Breast epithelium (tissue), 3 donors: ENCODE measurements at regions not wholly inside any gene's neighbourhood (a gene's known extent, or its start where the extent isn't known, plus 50 kb on each side); places are given as distances from the start of the nearest gene placed in this dataset.

Experiments
- POLR2A ChIP-seq: fragments of 450-650 bp; IDR thresholded peaks from one replicate; pipeline ENCODE4 v1.6.1; 2016; ENCODE audit warnings: antibody characterized with exemption, mild to moderate bottlenecking, moderate library complexity
- POLR2AphosphoS5 ChIP-seq, 3 donors: sonication (generic); formaldehyde crosslinking; IDR thresholded peaks; one replicate each; pipeline ENCODE4 v1.6.1; 2017; ENCODE audit warnings: antibody characterized with exemption in 3 of 3
- TF ChIP-seq, protein P1 (sequence below), 3 donors: fragments of 450-650 bp; IDR thresholded peaks; one replicate each; pipeline ENCODE4 v1.5.1; 2016 to 2017; ENCODE audit warnings: antibody characterized with exemption in 3 of 3, mild to moderate bottlenecking in 3 of 3, moderate library complexity in 3 of 3

DNA sequence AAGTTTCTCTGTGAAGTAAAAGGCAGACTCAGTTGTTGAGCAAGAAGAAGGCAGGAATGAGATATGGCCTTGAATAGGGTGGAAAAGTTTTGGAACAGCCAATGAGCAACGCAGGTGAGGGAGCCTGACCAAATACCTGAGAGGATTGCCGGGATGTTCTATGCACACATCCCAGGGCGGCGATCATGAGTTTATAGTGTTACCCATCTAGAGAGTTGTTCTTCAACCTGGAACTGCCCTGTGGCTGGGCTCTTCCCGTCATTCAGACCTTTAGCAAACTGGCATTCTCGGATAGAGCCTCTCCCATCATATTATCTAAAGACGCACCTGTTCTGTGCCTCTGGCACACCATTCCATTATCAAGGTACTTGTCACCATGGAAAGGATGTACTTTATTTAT, 103.0 kb upstream of the KIF5B start:
- TF ChIP-seq, protein P1, sequence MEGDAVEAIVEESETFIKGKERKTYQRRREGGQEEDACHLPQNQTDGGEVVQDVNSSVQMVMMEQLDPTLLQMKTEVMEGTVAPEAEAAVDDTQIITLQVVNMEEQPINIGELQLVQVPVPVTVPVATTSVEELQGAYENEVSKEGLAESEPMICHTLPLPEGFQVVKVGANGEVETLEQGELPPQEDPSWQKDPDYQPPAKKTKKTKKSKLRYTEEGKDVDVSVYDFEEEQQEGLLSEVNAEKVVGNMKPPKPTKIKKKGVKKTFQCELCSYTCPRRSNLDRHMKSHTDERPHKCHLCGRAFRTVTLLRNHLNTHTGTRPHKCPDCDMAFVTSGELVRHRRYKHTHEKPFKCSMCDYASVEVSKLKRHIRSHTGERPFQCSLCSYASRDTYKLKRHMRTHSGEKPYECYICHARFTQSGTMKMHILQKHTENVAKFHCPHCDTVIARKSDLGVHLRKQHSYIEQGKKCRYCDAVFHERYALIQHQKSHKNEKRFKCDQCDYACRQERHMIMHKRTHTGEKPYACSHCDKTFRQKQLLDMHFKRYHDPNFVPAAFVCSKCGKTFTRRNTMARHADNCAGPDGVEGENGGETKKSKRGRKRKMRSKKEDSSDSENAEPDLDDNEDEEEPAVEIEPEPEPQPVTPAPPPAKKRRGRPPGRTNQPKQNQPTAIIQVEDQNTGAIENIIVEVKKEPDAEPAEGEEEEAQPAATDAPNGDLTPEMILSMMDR (IDR thresholded peaks at IDR 0.05): no peak
- TF ChIP-seq POLR2AphosphoS5 (IDR thresholded peaks at IDR 0.05): no peak
- no peak for TF ChIP-seq POLR2A
